SH-SY5Y (cell line): ENCODE measurements at regions not wholly inside any gene's neighbourhood (a gene's known extent, or its start where the extent isn't known, plus 50 kb on each side); places are given as distances from the start of the nearest gene placed in this dataset.

Experiments
- GATA2 ChIP-seq: IDR thresholded peaks from 2 replicates; pipeline ENCODE4 v1.6.1; 2011; ENCODE audit warnings: mild to moderate bottlenecking, low read depth, low read length
- GATA3 ChIP-seq: IDR thresholded peaks from 2 replicates; pipeline ENCODE4 v1.6.1; 2011; ENCODE audit warnings: low read depth, mild to moderate bottlenecking, low read length, moderate library complexity

GRCh38 chr14:73764406-73765280 is 50.5 kb upstream of the PNMA1 start:
- TF ChIP-seq GATA2: no peak
- TF ChIP-seq GATA3: no peak
